ENCODE measurements at regions not wholly inside any gene's neighbourhood (a gene's known extent, or its start where the extent isn't known, plus 50 kb on each side); places are given as distances from the start of the nearest gene placed in this dataset.

DNA sequence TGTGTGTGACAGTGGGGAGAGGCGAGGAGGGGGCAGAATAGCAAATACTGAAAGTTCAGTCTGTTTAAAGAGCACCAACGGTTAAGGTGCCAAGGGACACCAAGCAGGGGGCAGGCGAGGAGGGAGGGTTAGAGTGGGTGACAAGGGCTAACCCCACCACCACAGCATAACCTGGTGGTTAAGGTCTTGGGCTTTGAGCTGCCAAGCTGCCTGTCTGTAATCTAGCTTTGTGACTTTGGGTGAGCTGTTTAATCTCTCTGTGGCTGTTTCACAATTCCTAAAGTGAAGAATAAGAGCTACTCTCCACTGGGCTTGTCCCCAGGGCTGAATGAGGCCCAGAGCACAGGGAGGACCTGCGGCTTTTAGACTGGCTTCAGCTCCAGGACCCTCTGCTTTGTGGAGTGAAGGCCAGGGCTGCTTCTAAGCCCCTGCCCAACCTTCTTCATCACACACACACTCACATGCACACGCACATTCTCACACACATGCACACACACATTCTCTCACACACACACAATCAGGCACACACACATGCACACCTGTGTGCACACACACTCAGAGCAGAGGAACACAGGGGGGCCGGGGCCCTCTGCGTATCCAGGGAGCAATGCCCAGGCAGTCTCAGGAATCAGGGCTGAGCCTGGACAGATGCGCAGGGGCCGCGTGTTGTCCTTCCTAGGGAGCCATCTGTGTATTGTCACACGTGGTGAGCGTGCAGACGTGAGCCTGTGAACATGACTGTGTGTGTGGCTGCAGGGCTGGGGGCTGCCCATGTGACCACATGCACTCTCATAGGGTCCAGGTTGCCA is 101.6 kb upstream of the TARDBP start:
- TF ChIP-seq GATA2 (IDR thresholded peaks at IDR 0.05; ENCODE audit: low read depth, low read length) (no peak), GATA3 (IDR thresholded peaks at IDR 0.05; ENCODE audit: low read depth, low read length) (no peak)

Measured in SH-SY5Y (cell line).